ENCODE measurements at regions not wholly inside any gene's neighbourhood (a gene's known extent, or its start where the extent isn't known, plus 50 kb on each side); places are given as distances from the start of the nearest gene placed in this dataset.

- no peak for DNase-seq (ENCODE audit: low read depth in 4 of 4, low spot score in 3 of 4)
Observed at GRCh38 chr1:194267021-194267420, 1080.6 kb upstream of the B3GALT2 start.

DNA sequence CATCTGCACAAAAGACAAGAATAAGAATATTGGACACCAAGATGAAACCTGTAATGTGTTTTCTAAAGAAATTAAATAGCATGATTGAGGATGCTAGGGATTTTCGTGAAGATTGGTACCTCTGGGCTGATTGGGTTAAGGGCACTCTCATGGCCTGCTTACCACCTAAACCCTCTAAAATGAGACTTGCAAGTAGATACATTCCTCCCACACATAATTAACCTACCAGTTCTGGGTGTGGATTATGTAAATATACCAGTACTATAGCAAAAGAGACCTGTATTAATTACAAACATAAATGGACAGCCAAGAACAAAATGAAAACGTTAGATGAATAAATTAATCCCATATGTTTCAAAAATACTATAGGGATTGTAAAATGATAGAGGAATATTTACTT is 1069.6 kb upstream of the B3GALT2 start:
- no peak for DNase-seq (ENCODE audit: low read depth in 4 of 4, low spot score in 3 of 4)

GRCh38 chr1:194252199-194252598 is 1065.8 kb upstream of the B3GALT2 start:
- DNase-seq (ENCODE audit: low read depth in 4 of 4, low spot score in 3 of 4), result no peak

GRCh38 chr1:194241215-194241614 is 1054.8 kb upstream of the B3GALT2 start:
- DNase-seq (ENCODE audit: low read depth in 4 of 4, low spot score in 3 of 4), result no peak

GRCh38 chr1:194233069-194233468 is 1046.7 kb upstream of the B3GALT2 start:
- DNase-seq (ENCODE audit: low read depth in 4 of 4, low spot score in 3 of 4), result no peak

GRCh38 chr1:194230351-194231144 is 1044.1 kb upstream of the B3GALT2 start:
- DNase-seq (ENCODE audit: low read depth in 4 of 4, low spot score in 3 of 4), result no peak

DNA sequence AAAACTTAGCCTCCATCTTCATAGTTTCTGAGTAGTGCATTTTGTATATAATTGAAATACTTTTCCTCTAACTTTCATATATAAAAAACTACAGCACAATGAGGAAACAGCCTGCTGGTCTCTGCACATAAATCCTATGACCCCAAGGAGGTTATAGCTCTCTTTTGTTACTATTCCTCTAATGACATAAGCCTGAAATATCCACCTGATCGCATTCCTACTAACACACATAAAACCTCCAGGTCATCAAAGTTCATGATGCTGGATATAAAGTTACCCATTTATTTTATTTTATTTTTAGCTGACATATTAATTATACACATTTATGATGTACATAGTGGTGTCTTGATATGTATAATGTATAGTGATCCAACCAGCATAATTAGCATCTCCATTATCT is 1042.0 kb upstream of the B3GALT2 start:
- DNase-seq (ENCODE audit: low read depth in 4 of 4, low spot score in 3 of 4), result no peak

- no peak for DNase-seq (ENCODE audit: low read depth in 4 of 4, low spot score in 3 of 4)
Observed at GRCh38 chr1:194227161-194227560, 1040.7 kb upstream of the B3GALT2 start.

- no peak for DNase-seq (ENCODE audit: low read depth in 4 of 4, low spot score in 3 of 4)
Observed at GRCh38 chr1:194225821-194226220, 1039.4 kb upstream of the B3GALT2 start.

DNA sequence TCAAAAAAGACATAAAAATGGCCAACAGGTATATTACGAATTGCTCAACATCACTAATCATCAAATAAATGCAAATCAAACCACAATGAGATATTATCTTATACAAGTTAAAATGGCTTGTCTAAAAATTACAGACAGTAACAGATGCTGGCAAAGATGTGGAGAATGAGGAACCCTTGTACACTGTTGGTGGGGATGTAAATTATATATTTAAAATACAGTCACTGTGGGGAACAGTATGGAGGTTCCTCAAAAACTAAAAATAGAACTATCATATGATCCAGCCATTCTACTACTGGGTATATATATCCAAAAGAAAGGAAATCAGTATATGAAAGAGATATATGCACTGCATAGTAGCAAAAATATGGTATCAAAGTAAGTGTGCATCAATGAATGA is 1037.2 kb upstream of the B3GALT2 start:
- no peak for DNase-seq (ENCODE audit: low read depth in 4 of 4, low spot score in 3 of 4)

DNA sequence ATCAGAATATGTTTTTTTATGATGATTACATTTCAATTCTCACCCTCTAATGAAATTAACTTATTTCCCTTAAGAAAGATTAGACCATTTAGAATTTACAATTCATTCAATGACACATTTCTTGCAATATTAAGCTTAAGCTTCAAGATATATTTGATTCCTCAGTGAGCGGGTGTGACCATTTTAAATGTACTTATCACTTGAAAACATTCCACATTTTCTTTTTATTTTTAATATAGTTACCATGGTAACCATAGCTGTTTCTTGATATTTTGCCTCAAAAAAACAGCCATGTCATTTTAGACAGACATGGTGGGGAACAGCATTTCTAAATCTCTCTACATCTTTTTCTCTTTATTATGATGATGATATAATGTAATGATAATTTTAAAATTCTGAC is 1029.0 kb upstream of the B3GALT2 start:
- no peak for DNase-seq (ENCODE audit: low read depth in 4 of 4, low spot score in 3 of 4)

DNA sequence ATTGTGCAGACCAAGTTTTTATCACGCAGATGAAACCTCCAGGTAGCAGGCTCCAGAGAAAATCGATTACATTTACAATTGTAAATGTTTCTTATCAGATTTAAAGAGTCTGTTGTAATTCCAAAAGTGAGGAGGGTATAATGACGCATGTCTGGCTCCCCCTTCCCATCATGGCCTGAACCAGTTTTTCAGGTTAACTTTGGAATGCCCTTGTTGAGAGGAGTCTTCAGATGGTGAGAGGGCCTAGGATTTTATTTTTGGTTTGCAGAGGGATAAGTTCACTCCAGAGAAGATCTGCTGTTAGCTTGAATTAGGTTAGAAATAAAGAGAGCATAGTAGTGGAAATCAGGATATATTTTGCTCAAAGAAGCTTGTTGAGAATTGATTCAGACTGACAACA is 1028.3 kb upstream of the B3GALT2 start:
- DNase-seq (ENCODE audit: low read depth in 4 of 4, low spot score in 3 of 4), result no peak

- no peak for DNase-seq (ENCODE audit: low read depth in 4 of 4, low spot score in 3 of 4)
Observed at GRCh38 chr1:194209920-194210319, 1023.5 kb upstream of the B3GALT2 start.

GRCh38 chr1:194208674-194209073 is 1022.3 kb upstream of the B3GALT2 start:
- DNase-seq (ENCODE audit: low read depth in 4 of 4, low spot score in 3 of 4), result no peak

DNA sequence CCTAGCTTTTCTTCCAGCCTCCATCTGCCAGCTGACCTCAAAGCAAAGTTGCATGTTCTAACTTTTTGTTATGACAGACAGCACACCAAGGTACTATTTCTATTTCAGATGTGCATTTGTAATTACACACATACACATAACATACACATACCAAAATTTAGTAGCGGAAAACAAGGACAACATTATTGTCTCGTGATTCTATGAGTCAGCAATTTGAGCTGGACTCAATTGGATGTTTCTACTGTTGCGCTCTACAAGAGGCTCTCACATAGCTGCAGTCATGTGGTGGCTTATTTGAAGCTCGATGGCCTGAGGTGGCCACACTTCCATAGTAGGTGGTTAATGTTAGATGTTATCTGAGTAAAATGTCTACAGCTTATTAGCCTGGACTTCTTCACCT is 1010.1 kb upstream of the B3GALT2 start:
- no peak for DNase-seq (ENCODE audit: low read depth in 4 of 4, low spot score in 3 of 4)

- DNase-seq (ENCODE audit: low read depth in 4 of 4, low spot score in 3 of 4), result no peak
Observed at GRCh38 chr1:194194724-194195123, 1008.3 kb upstream of the B3GALT2 start.

DNA sequence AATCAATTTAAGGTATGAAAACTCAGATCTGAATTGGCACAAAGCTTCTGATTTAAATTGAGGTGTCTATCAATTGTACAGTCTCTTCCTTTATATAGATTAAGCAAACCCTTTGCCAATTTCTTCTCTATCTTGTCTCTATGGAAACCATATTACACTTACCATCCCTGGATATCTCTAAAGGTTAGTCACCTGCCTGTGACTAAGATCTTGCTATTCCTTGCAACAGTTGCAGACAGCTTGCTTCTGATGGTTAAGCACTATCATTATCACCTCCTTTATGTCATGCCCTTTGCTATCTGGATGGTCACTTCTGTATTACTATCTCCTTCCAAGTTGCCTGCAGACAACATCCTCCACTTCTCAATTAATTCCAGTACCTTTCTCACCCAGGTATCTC is 998.6 kb upstream of the B3GALT2 start:
- DNase-seq (ENCODE audit: low read depth in 4 of 4, low spot score in 3 of 4), result no peak

DNA sequence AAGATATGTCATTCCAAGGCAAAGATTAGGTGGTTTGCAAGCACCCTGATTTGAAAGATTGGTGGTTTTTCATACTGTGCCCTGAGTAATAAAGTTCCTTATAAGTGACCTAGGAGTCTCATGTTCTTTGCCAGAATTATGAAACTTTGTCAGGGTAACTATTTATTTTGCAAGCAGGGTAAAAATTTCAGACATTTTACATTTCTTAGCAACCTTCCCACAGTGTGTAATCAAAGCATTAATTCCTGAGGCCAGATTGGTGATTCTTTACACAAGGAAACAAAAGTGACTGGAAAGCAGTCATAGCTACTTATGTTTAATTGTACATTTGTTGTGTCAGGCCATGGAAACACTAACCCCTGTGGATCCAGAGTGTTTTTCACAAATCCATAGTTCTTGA is 998.0 kb upstream of the B3GALT2 start:
- DNase-seq (ENCODE audit: low read depth in 4 of 4, low spot score in 3 of 4), result no peak

DNA sequence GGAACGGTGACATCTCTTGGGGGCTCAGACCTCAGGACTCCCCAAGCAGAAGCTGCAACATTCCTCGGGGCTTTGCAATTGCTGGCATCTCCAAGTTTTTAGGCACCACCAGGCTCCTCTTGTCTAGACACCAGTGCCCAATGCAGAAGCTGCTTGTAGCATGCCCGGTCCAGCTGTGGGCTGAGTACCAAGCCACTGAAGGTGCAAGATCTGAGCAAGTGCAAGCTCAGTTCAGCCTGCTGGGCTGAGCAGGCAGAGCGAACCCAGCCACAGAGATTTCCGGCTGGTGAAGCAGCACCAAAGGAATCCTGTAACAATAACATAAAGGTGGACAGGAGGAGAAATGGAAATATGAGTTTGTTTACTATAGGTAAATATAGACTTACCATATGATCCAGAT is 995.4 kb upstream of the B3GALT2 start:
- no peak for DNase-seq (ENCODE audit: low read depth in 4 of 4, low spot score in 3 of 4)

DNA sequence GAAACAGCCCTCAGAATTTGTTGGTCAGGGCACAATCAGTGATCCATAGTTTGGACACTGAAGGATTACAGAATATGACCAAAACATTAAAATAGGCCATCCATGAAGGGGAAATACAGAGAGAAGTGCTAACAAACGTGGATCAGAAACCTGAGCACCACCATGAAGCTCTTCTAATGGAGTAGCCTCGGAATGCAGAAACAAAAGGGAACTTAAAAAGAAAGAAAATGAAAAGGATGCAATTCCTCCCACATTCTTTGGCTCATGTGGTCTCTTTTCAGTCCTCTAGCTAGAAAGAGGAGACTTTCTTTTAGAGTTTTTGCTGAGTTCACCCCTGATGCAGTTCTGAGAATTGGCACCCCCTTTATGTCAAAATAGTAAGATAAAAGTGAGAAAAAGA is 989.8 kb upstream of the B3GALT2 start:
- DNase-seq (ENCODE audit: low read depth in 4 of 4, low spot score in 3 of 4), result no peak

- DNase-seq (ENCODE audit: low read depth in 4 of 4, low spot score in 3 of 4), result no peak
Observed at GRCh38 chr1:194175251-194175650, 988.8 kb upstream of the B3GALT2 start.

GRCh38 chr1:194174528-194174927 is 988.1 kb upstream of the B3GALT2 start:
- DNase-seq (ENCODE audit: low read depth in 4 of 4, low spot score in 3 of 4), result no peak

DNA sequence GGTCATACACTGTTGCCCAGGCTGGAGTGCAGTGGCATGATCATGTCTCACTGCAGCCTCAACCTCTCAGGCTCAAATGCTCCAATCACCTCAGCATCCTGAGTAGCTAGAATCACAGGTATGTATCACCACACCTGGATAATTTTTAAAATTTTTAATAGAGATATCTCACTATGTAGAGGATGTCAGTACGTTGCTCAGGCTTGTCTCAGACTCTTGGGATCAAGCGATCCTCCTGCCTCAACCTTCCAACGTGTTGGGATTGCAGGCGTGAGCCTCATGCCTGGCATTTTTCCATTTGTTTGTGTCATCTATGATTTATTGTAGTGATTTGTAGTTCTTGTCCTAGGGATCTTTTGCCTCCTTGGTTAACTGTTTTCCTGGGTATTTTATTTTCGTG is 985.2 kb upstream of the B3GALT2 start:
- no peak for DNase-seq (ENCODE audit: low read depth in 4 of 4, low spot score in 3 of 4)
